ENCODE measurements at regions not wholly inside any gene's neighbourhood (a gene's known extent, or its start where the extent isn't known, plus 50 kb on each side); places are given as distances from the start of the nearest gene placed in this dataset.
"Not testable (repeated sequence)": the region's sequence is repeated elsewhere in the genome, so short reads cannot be mapped to it uniquely, and the experiment has no call there.

- not testable (repeated sequence) for DNase-seq (ENCODE audit: low read depth in 2 of 2)
Measured at GRCh38 chr9:95391271-95391670, 73.8 kb upstream of the FANCC start.

GRCh38 chr9:95389373-95389772, 71.9 kb upstream of the FANCC start:
- DNase-seq (ENCODE audit: low read depth in 2 of 2), result no peak

DNA sequence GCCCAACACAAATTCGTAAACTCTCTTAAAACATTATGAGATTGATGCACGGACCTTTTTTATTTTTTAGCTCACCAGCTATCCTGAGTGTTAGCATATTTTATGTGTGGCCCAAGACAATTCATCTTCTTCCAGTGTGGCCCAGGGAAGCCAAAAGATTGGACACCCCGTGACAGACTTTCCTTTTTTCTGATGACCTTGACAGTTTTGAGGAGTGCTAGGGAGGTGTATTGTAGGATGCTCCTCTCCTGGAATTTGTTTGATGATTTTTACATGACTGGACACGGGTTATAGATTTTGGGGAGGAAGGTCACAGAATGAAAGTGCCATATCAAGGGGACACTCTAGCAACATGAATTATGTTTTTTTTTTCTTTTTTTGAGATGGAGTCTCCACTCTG, 69.3 kb upstream of the FANCC start:
- DNase-seq (ENCODE audit: low read depth in 2 of 2), result no peak

GRCh38 chr9:95385521-95385920, 68.0 kb upstream of the FANCC start:
- no peak for DNase-seq (ENCODE audit: low read depth in 2 of 2)

DNA sequence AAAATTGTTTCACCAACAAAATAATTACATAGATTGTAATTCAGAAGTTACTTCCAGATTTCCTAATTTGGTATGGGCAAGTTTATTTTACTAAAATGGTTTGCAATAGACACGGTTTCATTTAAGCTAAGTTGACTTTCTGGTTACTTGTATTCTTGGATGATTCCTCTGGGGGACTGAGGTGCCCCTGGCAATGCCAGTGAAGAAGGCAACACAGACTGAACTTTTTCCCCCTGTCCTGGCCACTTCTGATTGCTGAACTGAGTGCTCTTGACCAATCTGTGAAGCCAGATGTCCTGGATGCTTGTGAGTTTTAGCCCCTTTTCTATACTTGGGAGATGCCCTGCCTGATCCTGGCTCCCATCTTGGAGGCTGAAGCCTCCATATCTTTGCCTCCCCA, 66.3 kb upstream of the FANCC start:
- no peak for DNase-seq (ENCODE audit: low read depth in 2 of 2)

- peak; percentile 81 to 83 for DNase-seq (ENCODE audit: low read depth in 2 of 2)
Measured at GRCh38 chr9:95383185-95383676, 65.7 kb upstream of the FANCC start.

GRCh38 chr9:95382433-95382832, 64.9 kb upstream of the FANCC start:
- DNase-seq (ENCODE audit: low read depth in 2 of 2), result no peak

- DNase-seq (ENCODE audit: low read depth in 2 of 2), result no peak
Measured at GRCh38 chr9:95381221-95381620, 63.7 kb upstream of the FANCC start.

DNA sequence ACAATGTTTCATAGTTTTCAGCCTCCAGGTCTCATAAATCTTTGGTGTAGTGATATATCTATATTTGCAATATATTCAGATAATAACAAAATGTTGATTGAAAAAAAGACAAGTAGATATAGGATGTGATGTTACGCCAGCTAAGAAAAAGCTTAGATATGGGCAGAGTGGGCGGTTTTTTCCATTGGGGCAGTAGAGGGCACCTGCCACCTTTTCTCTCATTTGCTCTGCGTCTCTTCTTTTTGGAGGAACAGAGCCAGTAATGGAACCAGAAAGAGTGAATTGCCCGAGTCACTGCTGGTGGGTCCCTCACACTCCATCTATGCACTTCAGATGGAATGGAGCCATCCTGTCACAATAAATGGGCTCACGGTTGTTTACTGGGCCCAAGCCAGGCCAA, 62.1 kb upstream of the FANCC start:
- DNase-seq (ENCODE audit: low read depth in 2 of 2), result no peak

GRCh38 chr9:95373782-95374487, 56.4 kb upstream of the FANCC start:
- DNase-seq (ENCODE audit: low read depth in 2 of 2), result no peak

GRCh38 chr9:95373069-95373681, 55.7 kb upstream of the FANCC start:
- DNase-seq (ENCODE audit: low read depth in 2 of 2), result no peak

GRCh38 chr9:95370064-95370463, 52.6 kb upstream of the FANCC start:
- peak; percentile 46 to 52 for DNase-seq (ENCODE audit: low read depth in 2 of 2)

DNA sequence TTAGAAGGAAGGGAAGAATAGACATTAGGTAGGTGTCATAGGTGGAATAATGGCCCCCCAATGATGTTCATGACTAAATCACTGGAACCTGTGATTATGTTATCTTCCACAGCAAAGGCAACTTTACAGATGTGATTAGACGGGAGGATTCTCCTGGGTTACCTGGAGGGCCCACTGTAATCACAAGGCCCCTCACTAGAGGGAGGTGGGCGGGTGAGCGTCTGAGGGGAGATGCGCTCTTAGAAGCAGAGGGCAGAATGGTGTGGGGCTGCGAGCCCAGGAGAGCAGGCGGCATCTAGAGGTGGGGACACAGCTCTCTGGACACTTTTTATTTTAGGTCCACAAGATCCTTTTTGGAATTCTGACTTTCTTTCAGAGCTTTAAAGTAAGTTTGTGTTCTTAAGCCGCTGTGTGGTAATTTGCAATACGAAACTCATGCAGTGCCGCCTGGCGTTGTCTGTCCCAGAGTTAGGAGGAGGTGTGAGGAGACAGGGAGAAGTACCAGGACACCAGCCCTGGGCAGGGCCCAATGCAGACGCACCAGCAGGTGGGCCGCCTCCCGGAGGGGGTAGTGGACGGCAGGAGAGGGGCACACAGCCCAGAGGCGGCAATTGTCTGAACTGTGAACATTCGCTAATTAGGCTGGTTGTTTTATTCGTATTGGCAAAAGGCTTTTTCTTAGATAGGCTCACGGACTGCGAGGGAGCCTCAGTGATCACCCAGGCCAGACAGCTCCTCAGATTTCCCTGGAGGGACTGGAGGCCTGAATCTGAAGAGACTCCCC, 51.1 kb upstream of the FANCC start:
- no peak for DNase-seq (ENCODE audit: low read depth in 2 of 2)
